ENCODE measurements at regions not wholly inside any gene's neighbourhood (a gene's known extent, or its start where the extent isn't known, plus 50 kb on each side); places are given as distances from the start of the nearest gene placed in this dataset.

DNA sequence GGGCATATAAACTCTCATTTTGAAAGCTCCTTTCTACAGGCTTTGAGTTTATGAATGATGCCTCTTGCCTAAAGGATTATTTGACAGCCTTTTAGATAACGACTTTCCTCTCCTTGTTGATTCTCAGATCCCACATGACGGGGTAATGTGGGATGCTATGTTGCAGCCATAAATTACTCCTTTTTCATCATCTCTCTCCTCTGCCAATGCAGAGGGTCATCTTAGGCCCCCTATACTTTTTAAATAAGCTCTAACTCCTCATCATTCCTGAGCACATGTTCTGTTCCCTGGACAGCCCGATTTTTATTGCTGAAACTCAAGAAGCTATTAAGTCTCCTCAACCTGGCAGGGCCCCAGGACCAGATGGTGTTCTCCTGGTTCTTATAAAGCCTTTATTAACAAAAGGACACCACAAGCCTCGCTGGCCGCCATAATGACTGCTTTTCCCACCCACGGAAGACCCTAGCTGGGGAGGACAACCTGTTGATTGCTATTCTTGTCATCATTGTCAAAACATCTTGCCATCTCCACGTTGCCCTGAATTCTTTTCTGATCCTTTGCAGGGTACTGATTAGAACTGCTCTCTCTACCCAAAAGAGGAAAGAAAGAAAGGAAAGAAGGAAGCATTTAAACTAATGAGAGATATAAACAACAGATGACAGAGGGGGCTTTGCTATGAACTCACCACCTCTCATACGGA is 150.7 kb downstream of the DHX15 start:
- TF ChIP-seq CTCF (IDR thresholded peaks at IDR 0.05) = no peak
- no peak for TF ChIP-seq POLR2A (IDR thresholded peaks at IDR 0.05)
